DOHH2 (cell line): ENCODE measurements at regions not wholly inside any gene's neighbourhood (a gene's known extent, or its start where the extent isn't known, plus 50 kb on each side); places are given as distances from the start of the nearest gene placed in this dataset.

Experiments used
- H3F3A ChIP-seq: fragments of 200-600 bp; sonication (generic), shearing (Covaris generic); 2 replicates; pipeline ENCODE4 v1.6.0; 2016; ENCODE audit warnings: antibody characterized with exemption, mild to moderate bottlenecking; ENCODE audit not compliant: control insufficient read depth, insufficient read depth
- H3K27ac ChIP-seq: fragments of 200-600 bp; sonication (generic); 2 replicates; pipeline ENCODE4 v1.5.1; 2014; ENCODE audit warnings: low read depth, mild to moderate bottlenecking, low read length, moderate library complexity
- H3K27me3 ChIP-seq: fragments of 200-600 bp; sonication (generic); 2 replicates; pipeline ENCODE4 v1.6.1; 2014; ENCODE audit warnings: mild to moderate bottlenecking, low read length, mixed read lengths; ENCODE audit not compliant: control insufficient read depth
- H3K36me3 ChIP-seq: fragments of 200-600 bp; sonication (generic); 2 replicates; pipeline ENCODE4 v1.6.1; 2014; ENCODE audit warnings: mild to moderate bottlenecking, low read length, moderate library complexity, mixed read lengths; ENCODE audit not compliant: control insufficient read depth
- H3K4me1 ChIP-seq: fragments of 200-600 bp; sonication (generic); 2 replicates; pipeline ENCODE4 v1.6.1; 2014; ENCODE audit warnings: mild to moderate bottlenecking, low read length, mixed read lengths; ENCODE audit not compliant: control insufficient read depth
- H3K4me2 ChIP-seq: fragments of 200-600 bp; sonication (generic); 2 replicates; pipeline ENCODE4 v1.6.0; 2014; ENCODE audit warnings: mild to moderate bottlenecking, low read length, moderate library complexity
- H3K4me3 ChIP-seq: fragments of 200-600 bp; sonication (generic); 2 replicates; pipeline ENCODE4 v1.5.1; 2014; ENCODE audit warnings: mild to moderate bottlenecking, low read length, mixed read lengths
- H3K79me2 ChIP-seq: fragments of 200-600 bp; sonication (generic); 2 replicates; pipeline ENCODE4 v1.6.1; 2014; ENCODE audit warnings: mild to moderate bottlenecking, low read length, mixed read lengths; ENCODE audit not compliant: control insufficient read depth
- H3K9me2 ChIP-seq: fragments of 200-600 bp; sonication (generic); replicated peaks from 2 replicates; pipeline ENCODE4 v1.6.1; 2014; ENCODE audit warnings: mild to moderate bottlenecking, low read length, mixed read lengths; ENCODE audit not compliant: control insufficient read depth
- H3K9me3 ChIP-seq: fragments of 200-600 bp; sonication (generic); 2 replicates; pipeline ENCODE4 v1.6.1; 2014; ENCODE audit warnings: antibody characterized with exemption, low read length, mixed read lengths; ENCODE audit not compliant: control insufficient read depth, insufficient read depth
- H4K20me1 ChIP-seq: fragments of 200-600 bp; sonication (generic); 2 replicates; pipeline ENCODE4 v1.6.0; 2014; ENCODE audit warnings: low read depth, mild to moderate bottlenecking, antibody characterized with exemption, low read length, moderate library complexity; ENCODE audit not compliant: control insufficient read depth, insufficient read depth
- EZH2phosphoT487 ChIP-seq: fragments of 200-600 bp; sonication (generic); IDR thresholded peaks from 2 replicates; pipeline ENCODE4 v1.6.1; 2017; ENCODE audit warnings: borderline replicate concordance, mild to moderate bottlenecking, antibody characterized with exemption, low read length, moderate library complexity, mixed read lengths
- TF ChIP-seq, protein P1 (sequence below): fragments of 200-600 bp; sonication (generic); IDR thresholded peaks from one replicate; pipeline ENCODE4 v1.5.1; 2014; ENCODE audit warnings: antibody characterized with exemption, mild to moderate bottlenecking, low read depth, low read length; ENCODE audit not compliant: poor library complexity, severe bottlenecking

GRCh38 chr4:179195887-179196286 lies 1753.7 kb upstream of the AGA start:
- Histone ChIP-seq H3K9me2 (no peaks in the 10 kb centered on the region), H3K4me3 (no peak overlapping the region), H3K27ac (no peak overlapping the region), H3K79me2 (no peaks in the 10 kb centered on the region), H4K20me1 (no peaks in the 10 kb centered on the region), H3K4me2 (no peak overlapping the region), H3F3A (no peaks in the 10 kb centered on the region), H3K36me3 (no peaks in the 10 kb centered on the region), H3K27me3 (no peaks in the 10 kb centered on the region), H3K4me1 (no peaks in the 10 kb centered on the region), H3K9me3 (no peaks in the 10 kb centered on the region)
- TF ChIP-seq EZH2phosphoT487, result no peak
- TF ChIP-seq, protein P1, sequence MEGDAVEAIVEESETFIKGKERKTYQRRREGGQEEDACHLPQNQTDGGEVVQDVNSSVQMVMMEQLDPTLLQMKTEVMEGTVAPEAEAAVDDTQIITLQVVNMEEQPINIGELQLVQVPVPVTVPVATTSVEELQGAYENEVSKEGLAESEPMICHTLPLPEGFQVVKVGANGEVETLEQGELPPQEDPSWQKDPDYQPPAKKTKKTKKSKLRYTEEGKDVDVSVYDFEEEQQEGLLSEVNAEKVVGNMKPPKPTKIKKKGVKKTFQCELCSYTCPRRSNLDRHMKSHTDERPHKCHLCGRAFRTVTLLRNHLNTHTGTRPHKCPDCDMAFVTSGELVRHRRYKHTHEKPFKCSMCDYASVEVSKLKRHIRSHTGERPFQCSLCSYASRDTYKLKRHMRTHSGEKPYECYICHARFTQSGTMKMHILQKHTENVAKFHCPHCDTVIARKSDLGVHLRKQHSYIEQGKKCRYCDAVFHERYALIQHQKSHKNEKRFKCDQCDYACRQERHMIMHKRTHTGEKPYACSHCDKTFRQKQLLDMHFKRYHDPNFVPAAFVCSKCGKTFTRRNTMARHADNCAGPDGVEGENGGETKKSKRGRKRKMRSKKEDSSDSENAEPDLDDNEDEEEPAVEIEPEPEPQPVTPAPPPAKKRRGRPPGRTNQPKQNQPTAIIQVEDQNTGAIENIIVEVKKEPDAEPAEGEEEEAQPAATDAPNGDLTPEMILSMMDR, result no peak

- Histone ChIP-seq H3K9me2 (no peaks in the 10 kb centered on the region), H3F3A (no peaks in the 10 kb centered on the region), H3K36me3 (no peaks in the 10 kb centered on the region), H3K4me2 (no peak overlapping the region), H3K79me2 (no peaks in the 10 kb centered on the region), H4K20me1 (no peaks in the 10 kb centered on the region), H3K27me3 (no peaks in the 10 kb centered on the region), H3K9me3 (no peaks in the 10 kb centered on the region), H3K27ac (no peak overlapping the region), H3K4me1 (no peaks in the 10 kb centered on the region), H3K4me3 (no peak overlapping the region)
- no peak for TF ChIP-seq EZH2phosphoT487
These were observed 1754.3 kb upstream of the AGA start for GRCh38 chr4:179196511-179196910.

- no peaks in the 10 kb centered on the region for H4K20me1 ChIP-seq
- H3K4me1 ChIP-seq, result no peaks in the 10 kb centered on the region
These were observed 1758.4 kb upstream of the AGA start for GRCh38 chr4:179200681-179201080.

DNA sequence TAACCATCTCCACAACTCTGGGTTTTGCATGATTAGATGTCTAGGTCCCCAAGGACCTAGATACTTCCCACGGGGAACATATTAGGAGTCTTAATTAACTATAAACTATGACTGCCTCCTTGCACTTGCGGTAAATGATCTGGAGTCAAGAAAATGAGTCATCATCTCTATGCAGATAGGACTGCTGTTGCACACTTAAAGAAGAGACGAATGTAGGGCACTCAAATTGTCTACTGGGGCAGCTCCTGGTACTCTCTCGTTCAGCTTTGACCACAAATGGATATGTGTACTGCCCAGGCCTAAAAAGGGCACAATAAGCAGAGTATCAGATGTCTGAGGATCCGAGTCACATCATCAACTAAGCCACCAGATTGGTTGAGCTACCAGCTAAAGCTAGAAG lies 1783.4 kb upstream of the AGA start:
- Histone ChIP-seq H3K79me2 (no peaks in the 10 kb centered on the region), H3F3A (no peaks in the 10 kb centered on the region), H3K36me3 (no peaks in the 10 kb centered on the region), H3K27me3 (no peaks in the 10 kb centered on the region), H3K4me1 (no peaks in the 10 kb centered on the region), H3K9me2 (no peaks in the 10 kb centered on the region), H3K9me3 (no peaks in the 10 kb centered on the region), H3K4me2 (no peak overlapping the region), H3K27ac (no peak overlapping the region), H3K4me3 (no peak overlapping the region), H4K20me1 (no peaks in the 10 kb centered on the region)
- TF ChIP-seq, protein P1, result no peak

More at GRCh38 chr4:179200681-179201080, 1758.4 kb upstream of the AGA start:
- TF ChIP-seq, protein P1, result no peak
- TF ChIP-seq EZH2phosphoT487, result no peak
- no peak overlapping the region for H3K4me3 ChIP-seq
- H3K36me3 ChIP-seq, result no peaks in the 10 kb centered on the region
- H3K9me2 ChIP-seq, result no peaks in the 10 kb centered on the region
- no peaks in the 10 kb centered on the region for H3K9me3 ChIP-seq
- H3K4me2 ChIP-seq, result no peak overlapping the region
- no peaks in the 10 kb centered on the region for H3F3A ChIP-seq
- no peak overlapping the region for H3K27ac ChIP-seq
- H3K79me2 ChIP-seq, result no peaks in the 10 kb centered on the region
- no peaks in the 10 kb centered on the region for H3K27me3 ChIP-seq
